A673 (cell line): ENCODE measurements at regions not wholly inside any gene's neighbourhood (a gene's known extent, or its start where the extent isn't known, plus 50 kb on each side); places are given as distances from the start of the nearest gene placed in this dataset.

ENCODE experiments used
- BruUV-seq: library from RNA; stranded (reverse); fragments of 400-500 nt; replicated peaks from 2 replicates; lab custom pipeline; 2021; lab: Mats Ljungman, UMichigan
- CTCF ChIA-PET: fragments of 300-600 bp; sonication (Branson Sonifier 250); formaldehyde crosslinking; loops from one replicate; lab custom pipeline; 2022; ENCODE audit warnings: antibody characterized with exemption; lab: Charles Lee
- POLR2A ChIA-PET: fragments of 300-600 bp; sonication (Branson Sonifier 250); formaldehyde crosslinking; loops from one replicate; lab custom pipeline; 2022; ENCODE audit warnings: antibody characterized with exemption; ENCODE audit not compliant: low non-redundant PET; lab: Charles Lee
- DNase-seq: peaks from one replicate; pipeline ENCODE4 v3.0.0-alpha.2; 2015; ENCODE audit warnings: low spot score
- H3K27ac ChIP-seq: fragments of 200-600 bp; sonication (generic); 2 replicates; pipeline ENCODE4 v1.5.1; 2016; ENCODE audit warnings: mixed run types, low read depth, mild to moderate bottlenecking, mixed read lengths, antibody characterized with exemption, low read length; ENCODE audit not compliant: poor library complexity, severe bottlenecking
- H3K27me3 ChIP-seq: fragments of 200-600 bp; sonication (generic); replicated peaks from 2 replicates; pipeline ENCODE4 v1.6.1; 2017; ENCODE audit warnings: mixed run types, low read depth, mild to moderate bottlenecking, mixed read lengths, antibody characterized with exemption, low read length; ENCODE audit not compliant: insufficient read depth, poor library complexity
- H3K36me3 ChIP-seq: fragments of 200-600 bp; sonication (generic); 2 replicates; pipeline ENCODE4 v1.6.1; 2016; ENCODE audit warnings: mixed run types, mild to moderate bottlenecking, mixed read lengths, antibody characterized with exemption, low read length; ENCODE audit not compliant: insufficient read depth, poor library complexity, severe bottlenecking
- H3K4me1 ChIP-seq: fragments of 200-600 bp; sonication (generic); 2 replicates; pipeline ENCODE4 v1.6.1; 2017; ENCODE audit warnings: mixed run types, mild to moderate bottlenecking, mixed read lengths, antibody characterized with exemption, low read length; ENCODE audit not compliant: insufficient read depth, poor library complexity, severe bottlenecking
- H3K4me3 ChIP-seq: fragments of 200-600 bp; sonication (generic); 2 replicates; pipeline ENCODE4 v1.5.1; 2016; ENCODE audit warnings: low read depth, mixed run types, mild to moderate bottlenecking, mixed read lengths, low read length; ENCODE audit not compliant: poor library complexity, severe bottlenecking
- H3K9me3 ChIP-seq: fragments of 200-600 bp; sonication (generic); 2 replicates; pipeline ENCODE4 v1.6.1; 2016; ENCODE audit warnings: mixed run types, low read depth, mild to moderate bottlenecking, mixed read lengths, antibody characterized with exemption, low read length; ENCODE audit not compliant: poor library complexity, severe bottlenecking
- CTCF ChIP-seq: fragments of 300-800, 200-600 bp; sonication (generic); conservative IDR thresholded peaks from 2 replicates; pipeline ENCODE4 v1.5.1; 2017; ENCODE audit warnings: low read depth, mild to moderate bottlenecking, antibody characterized with exemption, low read length, moderate library complexity, mixed read lengths
- EZH2 ChIP-seq: fragments of 200-600 bp; sonication (generic); IDR thresholded peaks from 2 replicates; pipeline ENCODE4 v1.6.1; 2017; ENCODE audit warnings: borderline replicate concordance, low read depth, mild to moderate bottlenecking, mixed read lengths, antibody characterized with exemption, low read length; ENCODE audit not compliant: poor library complexity, severe bottlenecking
- intact Hi-C: fragments of 100-400 bp; cut with micrococcal nuclease; formaldehyde crosslinking; loops from one replicate; pipeline ENCODE4 v1.10.0; 2022; ENCODE audit not compliant: unreplicated experiment

- TF ChIP-seq CTCF (no peak), EZH2 (no peak)
- ChIA-PET CTCF (no interaction called here), POLR2A (no interaction called here)
- peaks cover 21% of the 10 kb centered on the region for H3K27me3 ChIP-seq
- intact Hi-C loops = no loop called here
- no peaks in the 10 kb centered on the region for H3K4me1 ChIP-seq
- no peaks in the 10 kb centered on the region for H3K9me3 ChIP-seq
- no peaks in the 10 kb centered on the region for H3K36me3 ChIP-seq
- no peak overlapping the region for H3K4me3 ChIP-seq
- no TSS peak for BruUV-seq
- H3K27ac ChIP-seq = no peak overlapping the region
- no peak for DNase-seq
These were observed 118.9 kb downstream of the EVX1 start for GRCh38 chr7:27361522-27361921.

- H3K4me3 ChIP-seq = no peak overlapping the region
- CTCF ChIA-PET = no interaction called here
- H3K9me3 ChIP-seq = no peaks in the 10 kb centered on the region
- no peak overlapping the region for H3K27ac ChIP-seq
- BruUV-seq = no TSS peak
- H3K36me3 ChIP-seq = no peaks in the 10 kb centered on the region
- POLR2A ChIA-PET = no interaction called here
- no peak for DNase-seq
- no peaks in the 10 kb centered on the region for H3K4me1 ChIP-seq
- intact Hi-C loops = no loop called here
- peaks cover 19% of the 10 kb centered on the region for H3K27me3 ChIP-seq
- TF ChIP-seq EZH2 = no peak
These were observed 119.4 kb downstream of the EVX1 start for GRCh38 chr7:27362026-27362425.

- no peak for DNase-seq
- Histone ChIP-seq H3K27me3 (peaks cover 3% of the 10 kb centered on the region), H3K36me3 (no peaks in the 10 kb centered on the region), H3K9me3 (no peaks in the 10 kb centered on the region), H3K4me1 (no peaks in the 10 kb centered on the region), H3K27ac (no peak overlapping the region), H3K4me3 (no peak overlapping the region)
- intact Hi-C loops = no loop called here
- ChIA-PET POLR2A (no interaction called here), CTCF (no interaction called here)
- BruUV-seq = no TSS peak
- no peak for TF ChIP-seq CTCF
- TF ChIP-seq EZH2 = no peak
These were observed 121.7 kb downstream of the EVX1 start for GRCh38 chr7:27364344-27364758.

- ChIA-PET CTCF (no interaction called here), POLR2A (no interaction called here)
- no TSS peak for BruUV-seq
- TF ChIP-seq EZH2 (no peak), CTCF (no peak)
- no peaks in the 10 kb centered on the region for H3K4me1 ChIP-seq
- no peaks in the 10 kb centered on the region for H3K27me3 ChIP-seq
- no peak for DNase-seq
- H3K4me3 ChIP-seq = no peak overlapping the region
- H3K36me3 ChIP-seq = no peaks in the 10 kb centered on the region
- no peaks in the 10 kb centered on the region for H3K9me3 ChIP-seq
- no peak overlapping the region for H3K27ac ChIP-seq
- intact Hi-C loops = no loop called here
These were observed 124.8 kb downstream of the EVX1 start for GRCh38 chr7:27367179-27367932.
